Vagina (tissue), 2 donors: ENCODE measurements at regions not wholly inside any gene's neighbourhood (a gene's known extent, or its start where the extent isn't known, plus 50 kb on each side); places are given as distances from the start of the nearest gene placed in this dataset.

Source experiments
- POLR2A ChIP-seq, 2 donors: fragments of 450-650 bp; IDR thresholded peaks; one replicate each; pipeline ENCODE4 v1.6.1; 2017; ENCODE audit warnings: antibody characterized with exemption in 2 of 2, mild to moderate bottlenecking in 2 of 2, moderate library complexity in 2 of 2
- POLR2AphosphoS5 ChIP-seq, 2 donors: sonication (generic); formaldehyde crosslinking; IDR thresholded peaks; one replicate each; pipeline ENCODE4 v1.9.0; 2017; ENCODE audit warnings: antibody characterized with exemption in 2 of 2, mild to moderate bottlenecking in 2 of 2, low read depth in 1 of 2; ENCODE audit not compliant: insufficient read depth in 1 of 2
- TF ChIP-seq, protein P1 (sequence below), 3 experiments: fragments of 450-650 bp in 2 of 3; fragments of 200-600 bp in 1 of 3; sonication (generic) in 1 of 3; IDR thresholded peaks; one replicate each; pipeline ENCODE4 v1.5.1; 2017 to 2019; ENCODE audit warnings: antibody characterized with exemption in 3 of 3, mild to moderate bottlenecking in 2 of 3, moderate library complexity in 2 of 3

DNA sequence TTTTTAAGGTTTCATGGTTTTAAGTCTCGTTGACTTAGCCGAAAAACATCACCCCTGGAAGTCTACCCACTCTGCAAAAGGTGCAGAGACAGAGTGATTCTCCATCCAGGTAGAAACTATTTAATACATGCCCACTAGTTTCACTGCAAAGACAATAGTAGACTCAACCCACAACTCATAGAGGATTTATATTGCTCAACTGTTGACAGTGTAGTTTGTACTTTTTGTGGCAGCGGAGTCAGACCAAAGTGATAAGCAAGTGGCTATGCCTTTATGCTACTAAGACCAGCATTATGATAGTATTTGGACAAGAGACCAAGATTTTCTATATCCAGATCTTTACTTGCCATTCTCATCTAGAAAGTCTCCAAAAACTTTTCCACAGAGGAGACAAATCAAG is 98.8 kb upstream of the ZBTB20 start:
- TF ChIP-seq POLR2AphosphoS5 (IDR thresholded peaks at IDR 0.05; ENCODE audit: insufficient read depth in 1 of 2, low read depth in 1 of 2) (no peak), POLR2A (IDR thresholded peaks at IDR 0.05) (no peak)
- TF ChIP-seq, protein P1, sequence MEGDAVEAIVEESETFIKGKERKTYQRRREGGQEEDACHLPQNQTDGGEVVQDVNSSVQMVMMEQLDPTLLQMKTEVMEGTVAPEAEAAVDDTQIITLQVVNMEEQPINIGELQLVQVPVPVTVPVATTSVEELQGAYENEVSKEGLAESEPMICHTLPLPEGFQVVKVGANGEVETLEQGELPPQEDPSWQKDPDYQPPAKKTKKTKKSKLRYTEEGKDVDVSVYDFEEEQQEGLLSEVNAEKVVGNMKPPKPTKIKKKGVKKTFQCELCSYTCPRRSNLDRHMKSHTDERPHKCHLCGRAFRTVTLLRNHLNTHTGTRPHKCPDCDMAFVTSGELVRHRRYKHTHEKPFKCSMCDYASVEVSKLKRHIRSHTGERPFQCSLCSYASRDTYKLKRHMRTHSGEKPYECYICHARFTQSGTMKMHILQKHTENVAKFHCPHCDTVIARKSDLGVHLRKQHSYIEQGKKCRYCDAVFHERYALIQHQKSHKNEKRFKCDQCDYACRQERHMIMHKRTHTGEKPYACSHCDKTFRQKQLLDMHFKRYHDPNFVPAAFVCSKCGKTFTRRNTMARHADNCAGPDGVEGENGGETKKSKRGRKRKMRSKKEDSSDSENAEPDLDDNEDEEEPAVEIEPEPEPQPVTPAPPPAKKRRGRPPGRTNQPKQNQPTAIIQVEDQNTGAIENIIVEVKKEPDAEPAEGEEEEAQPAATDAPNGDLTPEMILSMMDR (IDR thresholded peaks at IDR 0.05), result no peak
